ENCODE measurements at regions not wholly inside any gene's neighbourhood (a gene's known extent, or its start where the extent isn't known, plus 50 kb on each side); places are given as distances from the start of the nearest gene placed in this dataset.
A peak's percentile ranks its signal among the peaks of the same experiment; 100 is the strongest.

DNA sequence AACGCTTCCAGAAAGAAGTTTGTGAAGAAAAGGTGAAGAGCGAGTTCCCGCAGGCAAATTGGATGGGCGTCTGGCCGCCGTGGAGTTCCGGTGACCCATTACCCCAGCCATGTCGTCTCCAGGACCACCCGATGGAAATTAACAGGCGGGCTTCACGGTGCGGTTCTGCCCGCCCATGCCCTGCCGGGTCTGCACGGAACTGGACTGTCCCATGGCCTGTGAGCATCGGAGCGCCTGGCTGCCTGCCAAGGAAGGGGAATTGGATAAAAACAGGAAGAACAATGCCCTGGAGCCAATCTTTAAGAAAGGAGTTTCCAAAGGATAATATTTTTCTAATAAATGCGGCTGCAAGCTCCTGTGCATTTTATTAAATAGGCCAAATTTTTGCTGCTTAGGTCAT lies 319.8 kb upstream of the SLC7A11 start:
- no peaks in the 10 kb centered on the region for H3K36me3 ChIP-seq
- TF ChIP-seq, protein P1, sequence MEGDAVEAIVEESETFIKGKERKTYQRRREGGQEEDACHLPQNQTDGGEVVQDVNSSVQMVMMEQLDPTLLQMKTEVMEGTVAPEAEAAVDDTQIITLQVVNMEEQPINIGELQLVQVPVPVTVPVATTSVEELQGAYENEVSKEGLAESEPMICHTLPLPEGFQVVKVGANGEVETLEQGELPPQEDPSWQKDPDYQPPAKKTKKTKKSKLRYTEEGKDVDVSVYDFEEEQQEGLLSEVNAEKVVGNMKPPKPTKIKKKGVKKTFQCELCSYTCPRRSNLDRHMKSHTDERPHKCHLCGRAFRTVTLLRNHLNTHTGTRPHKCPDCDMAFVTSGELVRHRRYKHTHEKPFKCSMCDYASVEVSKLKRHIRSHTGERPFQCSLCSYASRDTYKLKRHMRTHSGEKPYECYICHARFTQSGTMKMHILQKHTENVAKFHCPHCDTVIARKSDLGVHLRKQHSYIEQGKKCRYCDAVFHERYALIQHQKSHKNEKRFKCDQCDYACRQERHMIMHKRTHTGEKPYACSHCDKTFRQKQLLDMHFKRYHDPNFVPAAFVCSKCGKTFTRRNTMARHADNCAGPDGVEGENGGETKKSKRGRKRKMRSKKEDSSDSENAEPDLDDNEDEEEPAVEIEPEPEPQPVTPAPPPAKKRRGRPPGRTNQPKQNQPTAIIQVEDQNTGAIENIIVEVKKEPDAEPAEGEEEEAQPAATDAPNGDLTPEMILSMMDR (IDR thresholded peaks at IDR 0.05; ENCODE audit: low read depth, low read length), result no peak
- H3K4me1 ChIP-seq, result no peaks in the 10 kb centered on the region
- DNase-seq, result peak; percentile 30
- no peaks in the 10 kb centered on the region for H3K9me3 ChIP-seq
- no peaks in the 10 kb centered on the region for H3K27me3 ChIP-seq
- H3K4me3 ChIP-seq (ENCODE audit: low read depth, low read length), result no peak overlapping the region

DNA sequence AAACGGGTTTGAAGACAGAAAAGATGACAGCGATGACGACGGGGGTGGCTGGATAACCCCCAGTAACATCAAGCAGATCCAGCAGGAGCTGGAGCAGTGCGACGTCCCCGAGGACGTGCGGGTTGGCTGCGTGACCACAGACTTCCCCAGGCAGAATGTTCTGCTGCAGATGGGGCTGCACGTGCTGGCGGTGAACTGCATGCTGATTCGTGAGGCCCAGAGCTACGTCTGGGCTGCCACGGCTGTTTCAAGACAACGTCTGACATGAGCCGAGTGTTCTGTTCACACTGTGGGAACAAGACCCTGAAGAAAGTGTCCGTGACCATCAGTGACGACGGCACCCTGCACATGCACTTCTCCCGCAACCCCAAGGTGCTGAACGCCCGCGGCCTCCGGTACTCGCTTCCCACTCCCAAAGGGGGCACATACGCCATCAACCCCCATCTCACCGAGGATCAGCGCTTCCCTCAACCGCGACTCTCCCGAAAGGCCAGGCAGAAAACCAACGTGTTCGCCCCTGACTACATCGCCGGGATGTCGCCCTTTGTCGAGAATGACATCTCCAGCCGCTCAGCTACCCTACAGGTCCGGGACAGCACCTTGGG lies 319.2 kb upstream of the SLC7A11 start:
- no peak for DNase-seq
- H3K27me3 ChIP-seq, result no peaks in the 10 kb centered on the region
- H3K4me1 ChIP-seq, result no peaks in the 10 kb centered on the region
- H3K9me3 ChIP-seq, result no peaks in the 10 kb centered on the region
- H3K4me3 ChIP-seq (ENCODE audit: low read depth, low read length), result no peak overlapping the region
- H3K36me3 ChIP-seq, result no peaks in the 10 kb centered on the region
- TF ChIP-seq, protein P1 (IDR thresholded peaks at IDR 0.05; ENCODE audit: low read depth, low read length), result no peak

DNA sequence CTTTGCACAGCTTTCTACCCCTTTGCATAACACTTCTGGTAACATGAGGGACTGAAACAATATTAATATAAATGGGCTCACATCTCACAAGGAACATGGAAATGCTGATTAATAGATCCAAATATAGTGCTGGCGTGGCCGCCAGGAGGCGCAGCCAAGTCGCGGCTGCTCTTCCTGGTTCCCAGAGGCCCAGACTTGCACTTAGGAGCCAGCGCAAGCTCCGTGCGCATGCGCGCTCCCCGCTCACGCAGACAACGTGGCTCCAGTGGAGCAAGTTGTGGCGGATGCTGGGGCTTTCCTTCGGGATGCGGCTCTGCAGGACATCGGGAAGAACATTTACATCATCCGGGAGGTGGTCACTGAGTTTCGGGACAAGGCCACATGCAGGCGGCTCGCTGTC lies 318.3 kb upstream of the SLC7A11 start:
- H3K27me3 ChIP-seq, result no peaks in the 10 kb centered on the region
- H3K36me3 ChIP-seq, result no peaks in the 10 kb centered on the region
- H3K4me1 ChIP-seq, result no peaks in the 10 kb centered on the region
- no peak overlapping the region for H3K4me3 ChIP-seq (ENCODE audit: low read depth, low read length)
- H3K9me3 ChIP-seq, result no peaks in the 10 kb centered on the region
- no peak for DNase-seq
- TF ChIP-seq, protein P1 (IDR thresholded peaks at IDR 0.05; ENCODE audit: low read depth, low read length), result no peak

DNA sequence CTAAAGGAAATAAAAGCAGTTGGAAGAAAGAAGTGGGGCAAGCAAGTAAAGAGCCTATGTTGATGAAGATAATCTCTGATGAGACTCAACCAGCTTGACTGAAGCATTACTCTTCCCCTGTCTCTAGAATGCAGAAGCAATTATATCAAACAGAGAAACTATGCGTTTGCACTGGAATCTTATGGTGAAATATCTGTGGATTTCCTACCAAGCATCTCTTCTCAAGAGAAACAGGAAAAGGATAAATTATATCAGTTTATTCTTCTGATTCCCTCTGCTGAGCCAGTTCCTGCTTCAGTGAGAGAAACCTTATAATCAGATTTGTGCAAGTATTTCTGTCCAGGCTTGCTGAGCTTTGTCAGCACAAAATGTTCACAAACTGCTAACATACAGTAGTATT lies 316.7 kb upstream of the SLC7A11 start:
- no peak for DNase-seq
- TF ChIP-seq, protein P1 (IDR thresholded peaks at IDR 0.05; ENCODE audit: low read depth, low read length), result no peak
- Histone ChIP-seq H3K9me3 (no peaks in the 10 kb centered on the region), H3K4me3 (ENCODE audit: low read depth, low read length) (no peak overlapping the region), H3K4me1 (no peaks in the 10 kb centered on the region), H3K36me3 (no peaks in the 10 kb centered on the region), H3K27me3 (no peaks in the 10 kb centered on the region)

DNA sequence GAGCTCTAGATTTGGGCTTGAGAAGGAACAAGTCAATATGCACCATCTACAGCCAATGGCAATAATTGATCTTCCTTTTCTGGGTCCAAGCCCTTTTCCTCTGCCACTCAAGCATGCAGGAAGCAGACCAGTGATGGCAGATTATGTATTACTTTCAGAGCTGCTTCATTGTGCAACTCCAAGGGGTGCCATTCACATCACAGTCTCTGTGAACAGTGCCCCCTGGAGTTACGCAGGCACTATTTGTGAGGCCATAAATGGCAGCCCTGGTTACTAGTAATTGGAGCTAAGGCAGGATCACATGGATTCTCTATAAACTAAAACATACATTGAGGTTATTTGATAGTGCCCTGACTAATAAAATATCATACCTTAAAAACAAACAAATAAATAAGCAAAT lies 313.4 kb upstream of the SLC7A11 start:
- Histone ChIP-seq H3K36me3 (no peaks in the 10 kb centered on the region), H3K27me3 (no peaks in the 10 kb centered on the region), H3K4me1 (no peaks in the 10 kb centered on the region), H3K9me3 (no peaks in the 10 kb centered on the region), H3K4me3 (ENCODE audit: low read depth, low read length) (no peak overlapping the region)
- TF ChIP-seq, protein P1 (IDR thresholded peaks at IDR 0.05; ENCODE audit: low read depth, low read length), result peak; percentile 74
- peak; percentile 44 for DNase-seq

DNA sequence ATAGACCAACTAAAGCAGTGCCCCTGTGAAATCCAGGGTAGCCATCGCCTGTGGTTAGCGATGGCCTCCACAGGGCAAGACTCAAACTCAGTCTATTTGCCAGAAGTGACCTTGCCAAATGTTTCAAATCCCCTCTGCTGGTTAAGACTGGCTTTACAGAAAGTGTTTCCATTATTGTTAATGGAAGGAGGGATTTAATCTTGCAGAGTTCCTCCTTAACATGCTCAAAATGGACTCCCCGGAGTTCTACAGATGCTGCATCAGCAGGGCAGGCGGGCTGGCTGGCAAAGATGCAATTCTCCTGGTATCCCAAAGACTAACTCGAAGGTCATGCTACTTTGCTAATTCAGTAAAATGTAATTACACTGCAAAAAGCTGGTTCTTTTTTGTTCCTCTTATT lies 313.0 kb upstream of the SLC7A11 start:
- H3K9me3 ChIP-seq, result no peaks in the 10 kb centered on the region
- no peaks in the 10 kb centered on the region for H3K36me3 ChIP-seq
- H3K27me3 ChIP-seq, result no peaks in the 10 kb centered on the region
- no peak overlapping the region for H3K4me3 ChIP-seq (ENCODE audit: low read depth, low read length)
- H3K4me1 ChIP-seq, result no peaks in the 10 kb centered on the region
- no peak for DNase-seq
- TF ChIP-seq, protein P1 (IDR thresholded peaks at IDR 0.05; ENCODE audit: low read depth, low read length), result 0 out of 2 replicates have a peak, but pooled peaks have one; percentile 11
